ENCODE measurements at regions not wholly inside any gene's neighbourhood (a gene's known extent, or its start where the extent isn't known, plus 50 kb on each side); places are given as distances from the start of the nearest gene placed in this dataset.

GRCh38 chr4:79467246-79467932, 59.4 kb upstream of the GK2 start:
- DNase-seq (ENCODE audit: low spot score): no peak

GRCh38 chr4:79466621-79467020, 58.6 kb upstream of the GK2 start:
- DNase-seq (ENCODE audit: low spot score): no peak
